A673 (cell line): ENCODE measurements at regions not wholly inside any gene's neighbourhood (a gene's known extent, or its start where the extent isn't known, plus 50 kb on each side); places are given as distances from the start of the nearest gene placed in this dataset.

Source experiments
- BruUV-seq: library from RNA; stranded (reverse); fragments of 400-500 nt; replicated peaks from 2 replicates; lab custom pipeline; 2021; lab: Mats Ljungman, UMichigan
- CTCF ChIA-PET: fragments of 300-600 bp; sonication (Branson Sonifier 250); formaldehyde crosslinking; loops from one replicate; lab custom pipeline; 2022; ENCODE audit warnings: antibody characterized with exemption; lab: Charles Lee
- POLR2A ChIA-PET: fragments of 300-600 bp; sonication (Branson Sonifier 250); formaldehyde crosslinking; loops from one replicate; lab custom pipeline; 2022; ENCODE audit warnings: antibody characterized with exemption; ENCODE audit not compliant: low non-redundant PET; lab: Charles Lee
- DNase-seq: peaks from one replicate; pipeline ENCODE4 v3.0.0-alpha.2; 2015; ENCODE audit warnings: low spot score
- H3K27ac ChIP-seq: fragments of 200-600 bp; sonication (generic); 2 replicates; pipeline ENCODE4 v1.5.1; 2016; ENCODE audit warnings: mixed run types, low read depth, mild to moderate bottlenecking, mixed read lengths, antibody characterized with exemption, low read length; ENCODE audit not compliant: poor library complexity, severe bottlenecking
- H3K27me3 ChIP-seq: fragments of 200-600 bp; sonication (generic); replicated peaks from 2 replicates; pipeline ENCODE4 v1.6.1; 2017; ENCODE audit warnings: mixed run types, low read depth, mild to moderate bottlenecking, mixed read lengths, antibody characterized with exemption, low read length; ENCODE audit not compliant: insufficient read depth, poor library complexity
- H3K36me3 ChIP-seq: fragments of 200-600 bp; sonication (generic); 2 replicates; pipeline ENCODE4 v1.6.1; 2016; ENCODE audit warnings: mixed run types, mild to moderate bottlenecking, mixed read lengths, antibody characterized with exemption, low read length; ENCODE audit not compliant: insufficient read depth, poor library complexity, severe bottlenecking
- H3K4me1 ChIP-seq: fragments of 200-600 bp; sonication (generic); 2 replicates; pipeline ENCODE4 v1.6.1; 2017; ENCODE audit warnings: mixed run types, mild to moderate bottlenecking, mixed read lengths, antibody characterized with exemption, low read length; ENCODE audit not compliant: insufficient read depth, poor library complexity, severe bottlenecking
- H3K4me3 ChIP-seq: fragments of 200-600 bp; sonication (generic); 2 replicates; pipeline ENCODE4 v1.5.1; 2016; ENCODE audit warnings: low read depth, mixed run types, mild to moderate bottlenecking, mixed read lengths, low read length; ENCODE audit not compliant: poor library complexity, severe bottlenecking
- H3K9me3 ChIP-seq: fragments of 200-600 bp; sonication (generic); 2 replicates; pipeline ENCODE4 v1.6.1; 2016; ENCODE audit warnings: mixed run types, low read depth, mild to moderate bottlenecking, mixed read lengths, antibody characterized with exemption, low read length; ENCODE audit not compliant: poor library complexity, severe bottlenecking
- EZH2 ChIP-seq: fragments of 200-600 bp; sonication (generic); IDR thresholded peaks from 2 replicates; pipeline ENCODE4 v1.6.1; 2017; ENCODE audit warnings: borderline replicate concordance, low read depth, mild to moderate bottlenecking, mixed read lengths, antibody characterized with exemption, low read length; ENCODE audit not compliant: poor library complexity, severe bottlenecking
- intact Hi-C: fragments of 100-400 bp; cut with micrococcal nuclease; formaldehyde crosslinking; loops from one replicate; pipeline ENCODE4 v1.10.0; 2022; ENCODE audit not compliant: unreplicated experiment
- TF ChIP-seq, protein P1 (sequence below): fragments of 300-800, 200-600 bp; sonication (generic); conservative IDR thresholded peaks from 2 replicates; pipeline ENCODE4 v1.5.1; 2017; ENCODE audit warnings: low read depth, mild to moderate bottlenecking, antibody characterized with exemption, low read length, moderate library complexity, mixed read lengths

DNA sequence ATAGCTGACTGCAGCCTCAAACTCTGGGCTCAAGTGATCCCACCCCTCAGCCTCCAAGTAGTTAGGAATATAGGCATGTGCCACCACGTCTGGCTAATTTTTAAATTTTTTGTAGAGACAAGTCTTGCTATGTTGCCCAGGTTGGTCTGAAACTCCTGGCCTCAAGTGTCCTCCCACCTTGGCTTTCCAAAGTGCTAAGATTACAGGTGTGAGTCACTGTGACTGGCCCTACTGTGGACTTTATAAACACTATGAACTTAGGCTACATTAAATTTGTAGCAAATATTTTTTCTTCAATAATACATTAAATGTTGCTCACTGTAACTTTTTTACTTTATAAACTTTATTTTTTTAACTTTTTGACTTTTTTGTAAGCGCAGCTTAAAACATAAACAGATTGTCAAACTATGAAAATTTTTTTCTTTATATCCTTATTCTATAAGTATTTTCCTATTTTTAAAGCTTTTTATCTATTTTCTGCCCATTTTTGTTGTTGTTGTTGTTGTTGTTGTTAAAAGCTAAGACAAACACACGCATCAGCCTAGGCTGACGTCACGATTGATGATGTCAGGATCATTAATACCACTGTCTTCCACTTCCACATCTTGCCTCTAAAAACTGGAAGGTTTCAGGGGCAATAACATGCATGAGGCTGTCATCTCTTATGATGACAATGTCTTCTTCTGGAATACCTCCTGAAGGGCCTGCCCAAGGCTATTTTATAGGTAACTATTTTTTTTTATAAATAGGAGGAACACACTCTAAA lies 204.2 kb downstream of the KLF5 start:
- intact Hi-C loops, result no loop called here
- Histone ChIP-seq H3K27me3 (no peaks in the 10 kb centered on the region), H3K9me3 (no peaks in the 10 kb centered on the region), H3K27ac (no peak overlapping the region), H3K36me3 (no peaks in the 10 kb centered on the region), H3K4me3 (no peak overlapping the region), H3K4me1 (no peaks in the 10 kb centered on the region)
- DNase-seq, result no peak
- TF ChIP-seq EZH2, result no peak
- TF ChIP-seq, protein P1, sequence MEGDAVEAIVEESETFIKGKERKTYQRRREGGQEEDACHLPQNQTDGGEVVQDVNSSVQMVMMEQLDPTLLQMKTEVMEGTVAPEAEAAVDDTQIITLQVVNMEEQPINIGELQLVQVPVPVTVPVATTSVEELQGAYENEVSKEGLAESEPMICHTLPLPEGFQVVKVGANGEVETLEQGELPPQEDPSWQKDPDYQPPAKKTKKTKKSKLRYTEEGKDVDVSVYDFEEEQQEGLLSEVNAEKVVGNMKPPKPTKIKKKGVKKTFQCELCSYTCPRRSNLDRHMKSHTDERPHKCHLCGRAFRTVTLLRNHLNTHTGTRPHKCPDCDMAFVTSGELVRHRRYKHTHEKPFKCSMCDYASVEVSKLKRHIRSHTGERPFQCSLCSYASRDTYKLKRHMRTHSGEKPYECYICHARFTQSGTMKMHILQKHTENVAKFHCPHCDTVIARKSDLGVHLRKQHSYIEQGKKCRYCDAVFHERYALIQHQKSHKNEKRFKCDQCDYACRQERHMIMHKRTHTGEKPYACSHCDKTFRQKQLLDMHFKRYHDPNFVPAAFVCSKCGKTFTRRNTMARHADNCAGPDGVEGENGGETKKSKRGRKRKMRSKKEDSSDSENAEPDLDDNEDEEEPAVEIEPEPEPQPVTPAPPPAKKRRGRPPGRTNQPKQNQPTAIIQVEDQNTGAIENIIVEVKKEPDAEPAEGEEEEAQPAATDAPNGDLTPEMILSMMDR, result no peak
- ChIA-PET CTCF (no interaction called here), POLR2A (no interaction called here)
- BruUV-seq, result no TSS peak

DNA sequence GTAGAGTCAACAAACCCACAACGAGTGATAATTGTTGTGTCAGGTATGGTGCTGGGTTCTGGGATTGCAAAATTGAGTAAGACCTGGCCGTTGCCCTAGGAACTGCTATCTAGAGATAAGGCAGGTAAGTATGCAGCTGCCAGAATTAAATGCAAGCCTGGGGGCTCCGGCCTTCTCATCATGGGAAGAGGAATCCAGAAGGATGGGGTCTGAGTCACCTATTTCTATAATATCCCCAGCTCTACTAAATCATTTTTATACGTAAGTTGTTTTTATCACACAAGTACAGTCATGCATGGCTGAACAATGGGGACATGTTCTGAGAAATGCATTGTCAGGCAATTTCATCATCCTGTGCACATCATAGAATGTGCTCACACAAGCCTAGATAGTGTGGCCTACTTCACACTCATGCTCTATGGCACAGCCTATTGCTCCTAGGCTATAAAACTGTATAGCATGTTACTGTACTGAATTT lies 203.0 kb downstream of the KLF5 start:
- no TSS peak for BruUV-seq
- H3K9me3 ChIP-seq, result no peaks in the 10 kb centered on the region
- H3K27ac ChIP-seq, result no peak overlapping the region
- ChIA-PET POLR2A (no interaction called here), CTCF (no interaction called here)
- H3K4me3 ChIP-seq, result no peak overlapping the region
- intact Hi-C loops, result no loop called here
- DNase-seq, result no peak
- H3K27me3 ChIP-seq, result no peaks in the 10 kb centered on the region
- TF ChIP-seq, protein P1, result no peak
- TF ChIP-seq EZH2, result no peak
- H3K4me1 ChIP-seq, result no peaks in the 10 kb centered on the region
- H3K36me3 ChIP-seq, result no peaks in the 10 kb centered on the region

DNA sequence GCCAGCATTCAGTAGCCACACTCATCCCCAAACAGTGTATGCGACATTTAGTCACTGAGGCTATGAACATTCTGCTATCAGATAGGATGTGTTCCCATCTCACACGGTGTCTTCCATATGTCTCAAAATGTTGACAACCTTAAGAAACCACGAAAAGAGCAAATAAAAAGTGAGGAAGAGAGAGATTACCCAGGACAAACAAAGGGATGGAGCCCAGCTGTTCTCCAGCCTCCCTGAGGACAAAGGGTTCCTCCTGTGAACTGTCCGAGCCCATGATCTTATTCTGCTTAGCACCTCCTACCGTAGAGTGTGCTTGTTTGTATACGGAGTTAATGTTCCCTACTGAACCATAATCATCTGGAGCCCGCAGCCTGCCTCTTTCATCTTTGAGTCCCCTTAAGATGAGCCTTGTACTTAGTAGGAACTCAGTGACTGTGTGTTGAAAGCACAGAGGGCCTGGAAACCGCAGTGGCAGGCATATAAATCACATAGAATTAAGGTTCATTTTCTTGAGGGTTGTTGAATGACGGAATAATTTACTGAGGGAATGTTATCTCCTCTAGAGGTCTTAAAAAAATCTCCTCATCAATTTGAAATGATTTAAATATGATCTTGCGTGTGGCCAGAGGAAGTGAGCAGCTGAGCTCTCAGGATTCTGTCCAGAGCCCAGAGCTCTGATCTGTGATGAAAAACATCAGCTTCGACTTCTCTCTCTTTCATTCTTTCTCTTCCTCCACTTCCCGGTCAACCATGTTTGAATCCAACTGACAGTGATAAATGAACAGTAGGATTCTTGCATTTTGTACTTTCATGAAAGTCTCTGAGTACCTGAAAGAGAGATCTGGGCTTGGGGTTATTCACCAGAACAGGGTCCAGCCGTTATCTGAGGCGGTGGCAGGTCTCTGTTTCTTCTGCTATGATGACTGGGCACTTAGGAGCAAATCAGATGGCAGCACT lies 200.5 kb downstream of the KLF5 start:
- no peaks in the 10 kb centered on the region for H3K9me3 ChIP-seq
- TF ChIP-seq EZH2, result no peak
- TF ChIP-seq, protein P1, result no peak
- no peak overlapping the region for H3K4me3 ChIP-seq
- no TSS peak for BruUV-seq
- ChIA-PET CTCF (no interaction called here), POLR2A (no interaction called here)
- H3K4me1 ChIP-seq, result no peaks in the 10 kb centered on the region
- DNase-seq, result no peak
- no peak overlapping the region for H3K27ac ChIP-seq
- intact Hi-C loops, result no loop called here
- H3K27me3 ChIP-seq, result no peaks in the 10 kb centered on the region
- no peaks in the 10 kb centered on the region for H3K36me3 ChIP-seq
